GM23338 (cell line): ENCODE measurements at regions not wholly inside any gene's neighbourhood (a gene's known extent, or its start where the extent isn't known, plus 50 kb on each side); places are given as distances from the start of the nearest gene placed in this dataset.

Source experiments
- ATAC-seq: fragments of 200-7000 bp; cut with Tn5 transposase; 3 replicates; pipeline ENCODE4 v1.9.1; 2020
- DNase-seq: peaks from one replicate; pipeline ENCODE4 v3.0.0-alpha.2; 2015; ENCODE audit warnings: low spot score
- H2AFZ ChIP-seq: fragments of 200-600 bp; sonication (generic); 2 replicates; pipeline ENCODE4 v1.8.0; 2016; ENCODE audit warnings: antibody characterized with exemption, mild to moderate bottlenecking, moderate library complexity
- H3F3A ChIP-seq: fragments of 200-600 bp; sonication (generic); replicated peaks from 2 replicates; pipeline ENCODE4 v1.8.0; 2017; ENCODE audit warnings: antibody characterized with exemption, mixed run types, low read depth
- H3K27ac ChIP-seq: fragments of 200-600 bp; sonication (generic); 2 replicates; pipeline ENCODE4 v1.6.1; 2016; ENCODE audit warnings: low read depth
- H3K27me3 ChIP-seq: fragments of 200-600 bp; sonication (generic); 2 replicates; pipeline ENCODE4 v1.8.0; 2016; ENCODE audit warnings: mild to moderate bottlenecking, mixed run types, moderate library complexity; ENCODE audit not compliant: insufficient read depth
- H3K36me3 ChIP-seq: fragments of 200-600 bp; sonication (generic); 2 replicates; pipeline ENCODE4 v1.8.0; 2016; ENCODE audit warnings: mild to moderate bottlenecking; ENCODE audit not compliant: insufficient read depth
- H3K4me1 ChIP-seq: fragments of 200-600 bp; sonication (generic); 2 replicates; pipeline ENCODE4 v1.8.0; 2016; ENCODE audit warnings: mild to moderate bottlenecking, moderate library complexity; ENCODE audit not compliant: insufficient read depth
- H3K4me2 ChIP-seq: fragments of 200-600 bp; sonication (generic); 2 replicates; pipeline ENCODE4 v1.7.1; 2017; ENCODE audit warnings: mixed run types
- H3K4me3 ChIP-seq: fragments of 200-600 bp; sonication (generic); 2 replicates; pipeline ENCODE4 v1.6.1; 2016; ENCODE audit warnings: mixed run types
- H3K79me2 ChIP-seq: fragments of 200-600 bp; sonication (generic); replicated peaks from 2 replicates; pipeline ENCODE4 v1.8.0; 2017; ENCODE audit warnings: mild to moderate bottlenecking; ENCODE audit not compliant: insufficient read depth
- H3K9me2 ChIP-seq: fragments of 200-600 bp; sonication (generic); 2 replicates; pipeline ENCODE4 v1.8.0; 2017; ENCODE audit not compliant: insufficient read depth
- H4K20me1 ChIP-seq: fragments of 200-600 bp; sonication (generic); replicated peaks from 2 replicates; pipeline ENCODE4 v1.8.0; 2017; ENCODE audit warnings: mild to moderate bottlenecking; ENCODE audit not compliant: insufficient read depth
- H3K27ac Mint-ChIP-seq: 2 replicates; pipeline ENCODE4 v1.8.0; 2020; ENCODE audit warnings: inconsistent platforms, mild to moderate bottlenecking, moderate library complexity, mixed read lengths
- H3K27me3 Mint-ChIP-seq: 3 replicates; pipeline ENCODE4 v1.8.0; 2022; ENCODE audit warnings: low read depth, mild to moderate bottlenecking, moderate library complexity, mixed read lengths, inconsistent platforms; ENCODE audit not compliant: insufficient read depth, poor library complexity
- H3K36me3 Mint-ChIP-seq: 3 replicates; pipeline ENCODE4 v1.8.0; 2021; ENCODE audit warnings: low read depth, mild to moderate bottlenecking, inconsistent platforms, moderate library complexity, mixed read lengths
- H3K4me1 Mint-ChIP-seq: 3 replicates; pipeline ENCODE4 v1.8.0; 2020; ENCODE audit warnings: mild to moderate bottlenecking, inconsistent platforms, mixed read lengths
- H3K4me3 Mint-ChIP-seq: 3 replicates; pipeline ENCODE4 v1.8.0; 2021; ENCODE audit warnings: moderate library complexity, mild to moderate bottlenecking, inconsistent platforms, mixed read lengths
- H3K9me3 Mint-ChIP-seq: 3 replicates; pipeline ENCODE4 v1.8.0; 2020; ENCODE audit warnings: moderate library complexity, mild to moderate bottlenecking, inconsistent platforms, mixed read lengths
- CREB1 ChIP-seq: fragments of 250-450 bp; sonication (Bioruptor Pico); IDR thresholded peaks from 2 replicates; pipeline ENCODE4 v1.5.0; 2020; ENCODE audit warnings: low read depth, mild to moderate bottlenecking, moderate library complexity
- EZH2 ChIP-seq: fragments of 200-600 bp; sonication (generic); IDR thresholded peaks from one replicate; pipeline ENCODE4 v1.8.0; 2017; ENCODE audit warnings: antibody characterized with exemption, mild to moderate bottlenecking, low read depth; ENCODE audit not compliant: unreplicated experiment
- EZH2phosphoT487 ChIP-seq: fragments of 200-600 bp; sonication (generic); IDR thresholded peaks from one replicate; pipeline ENCODE4 v1.8.1; 2018; ENCODE audit warnings: antibody characterized with exemption; ENCODE audit not compliant: unreplicated experiment
- JUNB ChIP-seq: IDR thresholded peaks from one replicate; pipeline ENCODE4 v1.6.1; 2016; ENCODE audit warnings: antibody characterized with exemption; ENCODE audit not compliant: unreplicated experiment
- NANOG ChIP-seq: IDR thresholded peaks from 2 replicates; pipeline ENCODE4 v1.6.1; 2016; ENCODE audit warnings: antibody characterized with exemption, borderline replicate concordance
- POLR2AphosphoS5 ChIP-seq: IDR thresholded peaks from 2 replicates; pipeline ENCODE4 v1.6.1; 2016; ENCODE audit warnings: antibody characterized with exemption, low read depth
- STAT1 ChIP-seq: IDR thresholded peaks from one replicate; pipeline ENCODE4 v1.6.1; 2016; ENCODE audit warnings: antibody characterized with exemption; ENCODE audit not compliant: unreplicated experiment
- ZNF114 ChIP-seq: fragments of 250-450 bp; sonication (Bioruptor Pico); IDR thresholded peaks from 2 replicates; pipeline ENCODE4 v1.5.0; 2020; ENCODE audit warnings: mild to moderate bottlenecking, moderate library complexity
- ZNF331 ChIP-seq: fragments of 250-450 bp; sonication (Bioruptor Pico); IDR thresholded peaks from 2 replicates; pipeline ENCODE4 v1.5.0; 2020; ENCODE audit warnings: low read depth, mild to moderate bottlenecking, moderate library complexity
- TF ChIP-seq, protein P1 (sequence below), 2 experiments: fragments of 200-600 bp in 1 of 2; sonication (generic) in 1 of 2; conservative IDR thresholded peaks; 2 replicates each; pipeline versions ENCODE4 v1.5.1 to v1.6.1; 2016 to 2017; ENCODE audit warnings: antibody characterized with exemption in 2 of 2, low read depth in 2 of 2, mild to moderate bottlenecking in 2 of 2, moderate library complexity in 1 of 2
- TF ChIP-seq, protein P2 (sequence below): IDR thresholded peaks from 2 replicates; pipeline ENCODE4 v1.6.1; 2016; ENCODE audit warnings: antibody characterized with exemption
- TF ChIP-seq, protein P3 (sequence below): IDR thresholded peaks from one replicate; pipeline ENCODE4 v1.6.1; 2018; ENCODE audit warnings: antibody characterized with exemption; ENCODE audit not compliant: unreplicated experiment
- TF ChIP-seq, protein P4 (sequence below): fragments of 250-450 bp; sonication (Bioruptor Pico); IDR thresholded peaks from 2 replicates; pipeline ENCODE4 v1.5.0; 2020; ENCODE audit warnings: mild to moderate bottlenecking, moderate library complexity

DNA sequence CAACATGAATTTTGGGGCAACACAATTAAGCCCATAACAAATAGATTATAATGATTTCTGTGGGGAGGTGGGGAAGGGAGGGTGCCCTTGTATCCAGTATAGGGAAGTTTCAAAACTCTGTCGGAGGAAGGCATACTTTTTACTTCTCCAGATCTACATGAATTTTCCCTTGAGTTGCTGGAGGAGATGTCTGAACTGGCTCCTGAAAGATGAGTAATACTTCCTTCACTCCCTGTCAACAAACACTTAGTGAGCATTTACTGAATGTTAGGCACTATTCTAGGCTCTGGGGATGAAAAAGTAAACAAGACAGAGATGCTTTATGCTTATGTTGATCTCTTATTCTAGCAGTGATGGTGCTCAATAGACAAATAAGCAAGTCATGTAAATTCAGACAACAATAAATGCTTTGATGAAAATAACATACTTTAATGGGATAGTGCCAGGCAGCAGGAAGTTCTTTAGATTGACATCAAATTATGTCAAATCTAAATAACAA, 197.9 kb upstream of the ANKH start:
- Histone ChIP-seq H3K4me2 (no peak overlapping the region), H3K36me3 (no peaks in the 10 kb centered on the region), H4K20me1 (no peaks in the 10 kb centered on the region), H3F3A (no peaks in the 10 kb centered on the region), H3K79me2 (no peaks in the 10 kb centered on the region), H3K27ac (no peak overlapping the region), H2AFZ (no peak overlapping the region), H3K9me2 (0 out of 2 replicates have a peak, but pooled peaks cover 6% of the 10 kb centered on the region), H3K27me3 (no peaks in the 10 kb centered on the region), H3K4me3 (no peak overlapping the region), H3K4me1 (no peaks in the 10 kb centered on the region)
- no peak overlapping the region for H3K27ac Mint-ChIP-seq
- no peaks in the 10 kb centered on the region for H3K27me3 Mint-ChIP-seq
- no peaks in the 10 kb centered on the region; the same call in 2 of the 3 replicates for H3K36me3 Mint-ChIP-seq
- no peak for TF ChIP-seq NANOG
- TF ChIP-seq, protein P1, sequence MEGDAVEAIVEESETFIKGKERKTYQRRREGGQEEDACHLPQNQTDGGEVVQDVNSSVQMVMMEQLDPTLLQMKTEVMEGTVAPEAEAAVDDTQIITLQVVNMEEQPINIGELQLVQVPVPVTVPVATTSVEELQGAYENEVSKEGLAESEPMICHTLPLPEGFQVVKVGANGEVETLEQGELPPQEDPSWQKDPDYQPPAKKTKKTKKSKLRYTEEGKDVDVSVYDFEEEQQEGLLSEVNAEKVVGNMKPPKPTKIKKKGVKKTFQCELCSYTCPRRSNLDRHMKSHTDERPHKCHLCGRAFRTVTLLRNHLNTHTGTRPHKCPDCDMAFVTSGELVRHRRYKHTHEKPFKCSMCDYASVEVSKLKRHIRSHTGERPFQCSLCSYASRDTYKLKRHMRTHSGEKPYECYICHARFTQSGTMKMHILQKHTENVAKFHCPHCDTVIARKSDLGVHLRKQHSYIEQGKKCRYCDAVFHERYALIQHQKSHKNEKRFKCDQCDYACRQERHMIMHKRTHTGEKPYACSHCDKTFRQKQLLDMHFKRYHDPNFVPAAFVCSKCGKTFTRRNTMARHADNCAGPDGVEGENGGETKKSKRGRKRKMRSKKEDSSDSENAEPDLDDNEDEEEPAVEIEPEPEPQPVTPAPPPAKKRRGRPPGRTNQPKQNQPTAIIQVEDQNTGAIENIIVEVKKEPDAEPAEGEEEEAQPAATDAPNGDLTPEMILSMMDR (conservative IDR thresholded peaks at IDR 0.05; ENCODE audit: low read depth in 2 of 2): no peak
- TF ChIP-seq STAT1: no peak
- TF ChIP-seq, protein P2, sequence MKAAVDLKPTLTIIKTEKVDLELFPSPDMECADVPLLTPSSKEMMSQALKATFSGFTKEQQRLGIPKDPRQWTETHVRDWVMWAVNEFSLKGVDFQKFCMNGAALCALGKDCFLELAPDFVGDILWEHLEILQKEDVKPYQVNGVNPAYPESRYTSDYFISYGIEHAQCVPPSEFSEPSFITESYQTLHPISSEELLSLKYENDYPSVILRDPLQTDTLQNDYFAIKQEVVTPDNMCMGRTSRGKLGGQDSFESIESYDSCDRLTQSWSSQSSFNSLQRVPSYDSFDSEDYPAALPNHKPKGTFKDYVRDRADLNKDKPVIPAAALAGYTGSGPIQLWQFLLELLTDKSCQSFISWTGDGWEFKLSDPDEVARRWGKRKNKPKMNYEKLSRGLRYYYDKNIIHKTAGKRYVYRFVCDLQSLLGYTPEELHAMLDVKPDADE: no peak
- TF ChIP-seq EZH2: no peak
- TF ChIP-seq, protein P3, sequence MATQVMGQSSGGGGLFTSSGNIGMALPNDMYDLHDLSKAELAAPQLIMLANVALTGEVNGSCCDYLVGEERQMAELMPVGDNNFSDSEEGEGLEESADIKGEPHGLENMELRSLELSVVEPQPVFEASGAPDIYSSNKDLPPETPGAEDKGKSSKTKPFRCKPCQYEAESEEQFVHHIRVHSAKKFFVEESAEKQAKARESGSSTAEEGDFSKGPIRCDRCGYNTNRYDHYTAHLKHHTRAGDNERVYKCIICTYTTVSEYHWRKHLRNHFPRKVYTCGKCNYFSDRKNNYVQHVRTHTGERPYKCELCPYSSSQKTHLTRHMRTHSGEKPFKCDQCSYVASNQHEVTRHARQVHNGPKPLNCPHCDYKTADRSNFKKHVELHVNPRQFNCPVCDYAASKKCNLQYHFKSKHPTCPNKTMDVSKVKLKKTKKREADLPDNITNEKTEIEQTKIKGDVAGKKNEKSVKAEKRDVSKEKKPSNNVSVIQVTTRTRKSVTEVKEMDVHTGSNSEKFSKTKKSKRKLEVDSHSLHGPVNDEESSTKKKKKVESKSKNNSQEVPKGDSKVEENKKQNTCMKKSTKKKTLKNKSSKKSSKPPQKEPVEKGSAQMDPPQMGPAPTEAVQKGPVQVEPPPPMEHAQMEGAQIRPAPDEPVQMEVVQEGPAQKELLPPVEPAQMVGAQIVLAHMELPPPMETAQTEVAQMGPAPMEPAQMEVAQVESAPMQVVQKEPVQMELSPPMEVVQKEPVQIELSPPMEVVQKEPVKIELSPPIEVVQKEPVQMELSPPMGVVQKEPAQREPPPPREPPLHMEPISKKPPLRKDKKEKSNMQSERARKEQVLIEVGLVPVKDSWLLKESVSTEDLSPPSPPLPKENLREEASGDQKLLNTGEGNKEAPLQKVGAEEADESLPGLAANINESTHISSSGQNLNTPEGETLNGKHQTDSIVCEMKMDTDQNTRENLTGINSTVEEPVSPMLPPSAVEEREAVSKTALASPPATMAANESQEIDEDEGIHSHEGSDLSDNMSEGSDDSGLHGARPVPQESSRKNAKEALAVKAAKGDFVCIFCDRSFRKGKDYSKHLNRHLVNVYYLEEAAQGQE: no peak
- no peak for TF ChIP-seq ZNF114 (CRISPR knock-in tag)
- TF ChIP-seq JUNB: no peak
- TF ChIP-seq, protein P4, sequence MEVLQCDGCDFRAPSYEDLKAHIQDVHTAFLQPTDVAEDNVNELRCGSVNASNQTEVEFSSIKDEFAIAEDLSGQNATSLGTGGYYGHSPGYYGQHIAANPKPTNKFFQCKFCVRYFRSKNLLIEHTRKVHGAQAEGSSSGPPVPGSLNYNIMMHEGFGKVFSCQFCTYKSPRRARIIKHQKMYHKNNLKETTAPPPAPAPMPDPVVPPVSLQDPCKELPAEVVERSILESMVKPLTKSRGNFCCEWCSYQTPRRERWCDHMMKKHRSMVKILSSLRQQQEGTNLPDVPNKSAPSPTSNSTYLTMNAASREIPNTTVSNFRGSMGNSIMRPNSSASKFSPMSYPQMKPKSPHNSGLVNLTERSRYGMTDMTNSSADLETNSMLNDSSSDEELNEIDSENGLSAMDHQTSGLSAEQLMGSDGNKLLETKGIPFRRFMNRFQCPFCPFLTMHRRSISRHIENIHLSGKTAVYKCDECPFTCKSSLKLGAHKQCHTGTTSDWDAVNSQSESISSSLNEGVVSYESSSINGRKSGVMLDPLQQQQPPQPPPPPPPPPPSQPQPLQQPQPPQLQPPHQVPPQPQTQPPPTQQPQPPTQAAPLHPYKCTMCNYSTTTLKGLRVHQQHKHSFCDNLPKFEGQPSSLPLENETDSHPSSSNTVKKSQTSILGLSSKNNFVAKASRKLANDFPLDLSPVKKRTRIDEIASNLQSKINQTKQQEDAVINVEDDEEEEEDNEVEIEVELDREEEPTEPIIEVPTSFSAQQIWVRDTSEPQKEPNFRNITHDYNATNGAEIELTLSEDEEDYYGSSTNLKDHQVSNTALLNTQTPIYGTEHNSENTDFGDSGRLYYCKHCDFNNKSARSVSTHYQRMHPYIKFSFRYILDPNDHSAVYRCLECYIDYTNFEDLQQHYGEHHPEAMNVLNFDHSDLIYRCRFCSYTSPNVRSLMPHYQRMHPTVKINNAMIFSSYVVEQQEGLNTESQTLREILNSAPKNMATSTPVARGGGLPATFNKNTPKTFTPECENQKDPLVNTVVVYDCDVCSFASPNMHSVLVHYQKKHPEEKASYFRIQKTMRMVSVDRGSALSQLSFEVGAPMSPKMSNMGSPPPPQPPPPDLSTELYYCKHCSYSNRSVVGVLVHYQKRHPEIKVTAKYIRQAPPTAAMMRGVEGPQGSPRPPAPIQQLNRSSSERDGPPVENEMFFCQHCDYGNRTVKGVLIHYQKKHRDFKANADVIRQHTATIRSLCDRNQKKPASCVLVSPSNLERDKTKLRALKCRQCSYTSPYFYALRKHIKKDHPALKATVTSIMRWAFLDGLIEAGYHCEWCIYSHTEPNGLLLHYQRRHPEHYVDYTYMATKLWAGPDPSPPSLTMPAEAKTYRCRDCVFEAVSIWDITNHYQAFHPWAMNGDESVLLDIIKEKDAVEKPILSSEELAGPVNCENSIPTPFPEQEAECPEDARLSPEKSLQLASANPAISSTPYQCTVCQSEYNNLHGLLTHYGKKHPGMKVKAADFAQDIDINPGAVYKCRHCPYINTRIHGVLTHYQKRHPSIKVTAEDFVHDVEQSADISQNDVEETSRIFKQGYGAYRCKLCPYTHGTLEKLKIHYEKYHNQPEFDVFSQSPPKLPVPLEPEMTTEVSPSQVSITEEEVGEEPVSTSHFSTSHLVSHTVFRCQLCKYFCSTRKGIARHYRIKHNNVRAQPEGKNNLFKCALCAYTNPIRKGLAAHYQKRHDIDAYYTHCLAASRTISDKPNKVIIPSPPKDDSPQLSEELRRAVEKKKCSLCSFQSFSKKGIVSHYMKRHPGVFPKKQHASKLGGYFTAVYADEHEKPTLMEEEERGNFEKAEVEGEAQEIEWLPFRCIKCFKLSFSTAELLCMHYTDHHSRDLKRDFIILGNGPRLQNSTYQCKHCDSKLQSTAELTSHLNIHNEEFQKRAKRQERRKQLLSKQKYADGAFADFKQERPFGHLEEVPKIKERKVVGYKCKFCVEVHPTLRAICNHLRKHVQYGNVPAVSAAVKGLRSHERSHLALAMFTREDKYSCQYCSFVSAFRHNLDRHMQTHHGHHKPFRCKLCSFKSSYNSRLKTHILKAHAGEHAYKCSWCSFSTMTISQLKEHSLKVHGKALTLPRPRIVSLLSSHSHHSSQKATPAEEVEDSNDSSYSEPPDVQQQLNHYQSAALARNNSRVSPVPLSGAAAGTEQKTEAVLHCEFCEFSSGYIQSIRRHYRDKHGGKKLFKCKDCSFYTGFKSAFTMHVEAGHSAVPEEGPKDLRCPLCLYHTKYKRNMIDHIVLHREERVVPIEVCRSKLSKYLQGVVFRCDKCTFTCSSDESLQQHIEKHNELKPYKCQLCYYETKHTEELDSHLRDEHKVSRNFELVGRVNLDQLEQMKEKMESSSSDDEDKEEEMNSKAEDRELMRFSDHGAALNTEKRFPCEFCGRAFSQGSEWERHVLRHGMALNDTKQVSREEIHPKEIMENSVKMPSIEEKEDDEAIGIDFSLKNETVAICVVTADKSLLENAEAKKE (CRISPR knock-in tag): no peak
- no peak for TF ChIP-seq ZNF331 (CRISPR knock-in tag)
- TF ChIP-seq EZH2phosphoT487: no peak
- no peak for TF ChIP-seq POLR2AphosphoS5
- TF ChIP-seq CREB1: no peak
- no peaks in the 10 kb centered on the region for H3K9me3 Mint-ChIP-seq
- no peak for DNase-seq
- no peak for ATAC-seq
- H3K4me3 Mint-ChIP-seq: no peak overlapping the region
- H3K4me1 Mint-ChIP-seq: no peaks in the 10 kb centered on the region
